ES-I3 (cell line): ENCODE measurements at regions not wholly inside any gene's neighbourhood (a gene's known extent, or its start where the extent isn't known, plus 50 kb on each side); places are given as distances from the start of the nearest gene placed in this dataset.

Experiments used
- H3K36me3 ChIP-seq: 2 replicates; pipeline ENCODE4 v1.6.1; 2013; ENCODE audit warnings: mild to moderate bottlenecking, low read length, control low read depth, moderate library complexity; ENCODE audit not compliant: insufficient read depth
- H3K4me1 ChIP-seq: 2 replicates; pipeline ENCODE4 v1.6.1; 2013; ENCODE audit warnings: mild to moderate bottlenecking, control low read depth, low read length; ENCODE audit not compliant: insufficient read depth
- H3K9ac ChIP-seq: 2 replicates; pipeline ENCODE4 v1.6.1; 2013; ENCODE audit warnings: low read depth, mild to moderate bottlenecking, low read length, moderate library complexity
- H3K9me3 ChIP-seq: 2 replicates; pipeline ENCODE4 v1.6.1; 2013; ENCODE audit warnings: mild to moderate bottlenecking, low read length, moderate library complexity; ENCODE audit not compliant: control insufficient read depth, insufficient read depth

DNA sequence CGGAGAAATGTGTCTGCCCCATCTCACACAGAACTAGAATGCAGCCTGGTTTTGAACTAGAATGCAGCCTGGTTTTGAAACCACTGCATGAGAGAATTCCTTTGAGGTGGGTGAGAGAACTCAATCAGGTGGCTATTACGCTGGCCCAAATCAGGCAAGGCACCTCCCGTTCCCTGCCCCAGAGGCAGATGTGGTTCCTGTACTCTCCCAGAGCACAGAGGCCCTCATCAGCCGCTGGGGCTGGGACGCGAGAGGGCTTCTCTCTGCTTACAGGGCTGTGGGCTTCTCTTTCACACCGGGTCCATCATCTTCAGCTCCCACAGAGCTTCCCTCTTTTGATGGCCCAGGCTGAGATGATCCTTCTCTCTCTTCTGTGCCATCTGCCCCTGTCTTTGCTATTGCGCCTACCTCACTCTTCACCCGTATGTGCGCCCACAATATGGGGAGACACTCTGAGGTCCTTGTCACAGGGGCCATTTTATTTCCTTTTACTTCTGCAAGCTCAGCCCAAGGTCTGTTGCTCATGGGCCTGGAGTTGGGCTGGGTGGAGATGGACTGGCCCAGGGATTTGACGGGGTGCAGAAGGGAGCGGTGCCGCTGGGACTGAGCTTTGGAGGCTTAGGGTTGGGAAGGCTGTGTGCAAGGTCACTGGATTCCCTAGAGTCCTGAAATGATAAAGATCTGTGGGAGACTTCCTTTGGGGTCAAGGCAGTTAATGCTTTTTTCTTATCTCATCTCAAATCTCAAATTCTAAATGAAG, 84.4 kb upstream of the HS6ST1 start:
- H3K36me3 ChIP-seq: no peaks in the 10 kb centered on the region
- no peak overlapping the region for H3K9ac ChIP-seq
- H3K4me1 ChIP-seq: peaks cover 13% of the 10 kb centered on the region
- H3K9me3 ChIP-seq: no peaks in the 10 kb centered on the region; the same call in 1 of the 2 replicates

DNA sequence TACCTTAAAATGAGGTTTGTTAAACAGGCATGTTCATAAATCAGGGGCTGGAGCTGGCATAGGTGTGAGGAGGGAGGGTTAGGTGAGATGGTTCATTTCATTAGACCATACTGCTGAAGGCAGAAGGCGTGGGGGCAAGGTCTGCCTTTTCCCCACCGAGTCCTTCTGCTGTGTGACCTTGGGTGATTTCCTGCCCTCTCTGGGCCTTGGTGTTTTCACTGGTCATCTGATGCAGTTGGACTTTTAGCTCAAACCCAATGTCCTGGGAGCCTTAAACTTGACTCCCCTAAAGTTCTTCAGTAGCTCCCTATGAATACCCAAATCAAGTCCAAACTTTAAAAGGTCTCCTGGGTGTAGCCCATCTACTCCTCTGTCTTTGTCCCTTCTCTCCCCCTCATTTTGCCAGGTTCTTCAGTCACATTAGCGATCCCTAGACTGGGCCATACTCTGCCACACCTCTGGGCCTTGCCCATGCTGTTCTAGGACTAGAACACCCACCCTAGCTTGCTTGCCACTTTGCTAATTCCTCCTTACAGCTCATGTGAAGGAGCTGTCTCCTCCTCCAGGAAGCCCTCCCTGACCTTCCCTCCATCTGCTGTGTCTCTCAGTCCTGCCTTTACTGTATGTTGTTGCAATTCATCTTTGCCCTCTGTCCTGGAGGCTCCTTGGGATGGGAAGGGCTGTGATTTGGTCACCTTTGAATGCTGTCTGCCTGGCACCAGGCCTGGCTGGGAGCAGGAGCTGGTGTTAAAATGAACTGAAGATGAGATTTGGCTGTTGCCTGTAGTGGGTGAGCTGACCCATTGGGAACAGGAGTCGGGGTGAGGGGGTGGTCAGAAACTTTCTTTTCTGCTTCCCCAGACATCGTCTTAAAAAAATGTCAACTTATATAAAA, 85.4 kb upstream of the HS6ST1 start:
- no peaks in the 10 kb centered on the region; the same call in 1 of the 2 replicates for H3K9me3 ChIP-seq
- H3K36me3 ChIP-seq: no peaks in the 10 kb centered on the region
- H3K4me1 ChIP-seq: peaks cover 18% of the 10 kb centered on the region
- no peak overlapping the region for H3K9ac ChIP-seq

DNA sequence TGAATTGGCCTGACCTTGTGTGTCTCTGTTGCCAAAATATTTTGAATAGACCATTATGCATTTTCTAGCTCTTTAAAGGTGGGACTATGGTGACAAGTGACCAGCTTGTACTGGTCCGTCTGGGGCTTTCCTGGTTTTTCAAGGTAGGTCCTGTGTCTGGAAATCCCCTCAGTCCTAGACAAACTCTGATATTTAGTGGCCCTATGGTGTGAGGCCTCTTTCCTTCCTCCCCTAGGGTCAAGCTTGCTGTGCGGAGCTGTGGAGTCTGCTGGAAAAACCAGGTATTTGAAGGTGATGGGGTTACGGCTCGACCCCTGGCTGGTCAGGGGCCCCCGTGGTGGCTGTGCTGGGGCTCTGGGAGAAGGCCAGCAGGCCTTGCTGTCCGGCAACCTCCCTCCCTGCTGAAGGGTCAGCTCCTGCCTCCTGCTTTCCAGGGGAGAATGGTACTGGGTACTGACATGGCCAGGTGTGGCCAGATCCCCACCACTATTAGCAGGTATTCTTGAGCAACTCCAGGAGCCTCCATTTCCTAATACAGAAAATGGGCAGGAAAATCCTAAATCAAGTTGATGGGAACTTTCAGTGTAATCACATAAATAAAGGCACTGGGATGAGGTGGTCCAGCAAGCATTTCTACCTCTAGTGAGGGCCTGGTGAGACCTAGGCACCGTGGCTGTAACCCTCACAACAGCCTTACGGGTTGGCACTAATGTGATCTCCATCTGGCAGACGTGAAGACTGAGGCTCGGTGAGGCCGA, 86.2 kb upstream of the HS6ST1 start:
- H3K36me3 ChIP-seq: no peaks in the 10 kb centered on the region
- H3K9ac ChIP-seq: no peak overlapping the region
- no peaks in the 10 kb centered on the region; the same call in 1 of the 2 replicates for H3K9me3 ChIP-seq
- H3K4me1 ChIP-seq: peaks cover 18% of the 10 kb centered on the region

DNA sequence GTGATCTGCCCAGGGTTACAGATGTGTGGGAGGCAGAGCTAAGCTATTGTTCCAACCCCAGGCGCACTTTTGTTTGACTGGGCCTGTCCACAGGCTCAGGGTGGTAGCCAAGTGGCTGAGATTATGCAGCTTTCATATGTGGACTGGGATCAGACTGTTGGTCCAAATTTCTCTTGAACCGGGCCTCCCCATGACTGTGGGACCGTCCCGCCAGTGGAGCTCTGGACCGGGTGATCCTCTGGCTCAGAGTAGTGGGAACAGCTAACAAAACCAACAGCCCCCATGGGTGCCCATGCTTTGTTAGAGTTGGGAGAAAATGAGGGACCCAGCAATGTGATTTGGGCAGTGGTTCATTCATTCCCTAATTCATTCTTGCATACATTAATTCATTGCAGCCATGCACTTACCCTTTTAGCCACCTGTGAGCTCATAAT, 86.8 kb upstream of the HS6ST1 start:
- Histone ChIP-seq H3K9me3 (no peaks in the 10 kb centered on the region; the same call in 1 of the 2 replicates), H3K4me1 (peaks cover 18% of the 10 kb centered on the region), H3K36me3 (no peaks in the 10 kb centered on the region), H3K9ac (no peak overlapping the region)

DNA sequence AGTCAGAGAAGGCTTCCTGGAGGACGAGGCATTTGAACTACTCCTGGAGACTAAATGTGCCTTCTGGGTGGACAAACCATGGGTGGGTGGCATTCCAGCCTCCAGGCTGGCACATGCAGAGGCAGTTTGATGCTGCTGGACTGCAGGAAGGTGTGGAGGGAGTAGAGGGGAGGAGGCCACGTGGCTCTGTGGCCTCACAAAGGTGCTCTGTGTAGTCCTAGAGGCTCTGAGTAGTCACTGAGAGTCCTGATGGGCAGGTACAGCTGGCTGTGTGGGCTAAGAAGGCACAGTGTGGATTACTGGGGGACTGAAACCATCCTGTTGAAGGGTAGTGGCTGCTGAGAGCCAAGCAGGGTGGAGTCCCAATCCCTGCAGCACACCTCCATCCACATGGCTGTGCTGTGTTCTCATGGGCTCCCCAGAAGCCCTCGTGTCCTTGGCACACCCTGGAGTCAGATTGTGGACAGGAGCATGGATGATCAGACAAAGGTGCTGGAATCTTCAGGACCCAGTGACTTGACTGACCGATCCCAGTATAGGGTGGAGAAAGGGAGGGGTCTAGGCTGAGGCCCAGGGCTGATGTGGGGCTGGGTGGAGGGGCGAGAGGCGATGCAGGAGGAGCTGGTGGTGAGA, 87.4 kb upstream of the HS6ST1 start:
- Histone ChIP-seq H3K4me1 (peaks cover 18% of the 10 kb centered on the region), H3K9me3 (no peaks in the 10 kb centered on the region), H3K36me3 (no peaks in the 10 kb centered on the region), H3K9ac (no peak overlapping the region)

DNA sequence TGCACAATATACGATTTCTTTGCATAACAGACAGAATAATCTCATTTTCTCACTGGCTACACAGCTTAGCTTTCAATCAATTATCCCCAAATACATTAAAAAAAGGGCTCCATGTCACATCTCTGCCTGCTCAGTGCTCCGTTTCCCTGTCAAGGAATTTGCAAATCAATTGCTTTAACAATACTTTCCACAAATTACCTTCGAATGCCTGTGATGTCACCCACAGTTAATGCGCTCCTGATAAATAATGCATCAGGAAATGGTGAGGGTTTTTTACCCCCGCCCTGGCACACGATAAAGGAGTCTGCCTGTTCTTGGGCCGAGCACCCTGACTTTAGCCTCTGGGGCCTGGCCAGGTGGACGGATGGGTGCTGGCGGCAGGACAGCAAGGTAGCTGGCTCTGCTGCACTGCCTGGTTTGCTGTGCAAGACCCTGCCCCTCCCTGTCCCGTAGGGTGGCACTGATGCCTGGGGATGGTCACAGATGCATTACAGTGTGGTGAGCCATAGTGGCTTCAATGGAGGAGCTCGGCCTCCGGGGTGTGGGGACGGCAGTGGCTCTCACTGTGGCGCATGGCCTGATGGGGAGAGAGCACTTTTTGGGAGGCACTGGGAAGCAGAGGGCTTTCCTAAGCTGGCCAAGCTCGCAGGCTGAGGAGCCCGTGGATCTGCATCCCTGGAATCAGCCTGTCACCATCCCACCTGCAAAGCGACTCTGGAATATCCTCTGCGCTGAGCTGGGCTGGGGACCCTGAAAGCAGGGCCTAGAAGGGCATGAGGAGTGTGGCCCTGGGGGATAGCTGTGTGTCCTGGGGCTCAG, 88.3 kb upstream of the HS6ST1 start:
- Histone ChIP-seq H3K9me3 (no peaks in the 10 kb centered on the region), H3K36me3 (no peaks in the 10 kb centered on the region), H3K9ac (no peak overlapping the region), H3K4me1 (peaks cover 18% of the 10 kb centered on the region)

DNA sequence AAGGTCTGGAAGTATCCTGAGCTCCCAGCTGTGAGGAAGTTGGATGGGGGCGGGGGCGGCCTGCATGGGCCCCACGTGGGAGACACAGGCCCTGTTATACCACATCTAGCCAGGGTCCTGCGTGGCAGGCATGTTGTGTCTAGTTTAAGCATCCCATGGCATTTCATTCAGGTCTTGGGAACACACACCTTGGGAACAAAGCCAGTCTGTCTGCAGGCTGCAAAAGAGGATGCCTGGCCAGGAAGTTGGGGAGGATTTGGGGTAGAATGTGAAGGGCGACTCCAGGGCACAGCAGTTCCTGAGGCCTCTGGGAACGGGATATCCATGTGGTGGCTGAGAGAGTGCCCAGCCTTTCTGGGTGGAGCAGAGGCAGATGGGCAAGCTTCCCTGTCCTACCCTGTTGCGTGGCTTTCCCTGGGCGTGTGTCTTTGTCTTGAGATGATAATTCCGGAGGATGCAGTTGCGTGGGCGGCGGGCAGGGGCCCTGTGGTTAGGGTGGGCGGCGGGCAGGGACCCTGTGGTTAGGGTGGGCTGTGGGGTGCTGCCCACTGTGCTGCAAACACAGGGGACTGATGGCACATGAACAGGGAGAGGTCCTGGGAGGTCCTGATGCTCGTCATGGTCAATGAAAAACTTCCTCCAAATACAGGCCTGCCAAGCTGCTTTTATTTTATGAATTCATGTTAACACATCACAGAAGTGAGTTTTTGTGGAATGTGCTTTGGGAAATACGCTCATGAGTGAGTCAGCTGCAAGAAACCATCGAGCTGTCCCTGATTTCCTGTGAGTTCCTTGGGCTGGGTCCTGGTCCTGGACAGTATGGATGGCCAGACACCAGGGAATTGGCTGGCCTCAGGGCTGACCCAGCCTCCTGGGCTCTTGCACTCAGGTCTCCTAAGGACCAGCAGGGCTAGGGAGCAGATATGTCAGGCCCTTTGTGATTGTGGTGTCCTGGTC, 90.0 kb upstream of the HS6ST1 start:
- H3K36me3 ChIP-seq: no peaks in the 10 kb centered on the region
- H3K9ac ChIP-seq: no peak overlapping the region
- H3K4me1 ChIP-seq: peaks cover 18% of the 10 kb centered on the region
- H3K9me3 ChIP-seq: no peaks in the 10 kb centered on the region

DNA sequence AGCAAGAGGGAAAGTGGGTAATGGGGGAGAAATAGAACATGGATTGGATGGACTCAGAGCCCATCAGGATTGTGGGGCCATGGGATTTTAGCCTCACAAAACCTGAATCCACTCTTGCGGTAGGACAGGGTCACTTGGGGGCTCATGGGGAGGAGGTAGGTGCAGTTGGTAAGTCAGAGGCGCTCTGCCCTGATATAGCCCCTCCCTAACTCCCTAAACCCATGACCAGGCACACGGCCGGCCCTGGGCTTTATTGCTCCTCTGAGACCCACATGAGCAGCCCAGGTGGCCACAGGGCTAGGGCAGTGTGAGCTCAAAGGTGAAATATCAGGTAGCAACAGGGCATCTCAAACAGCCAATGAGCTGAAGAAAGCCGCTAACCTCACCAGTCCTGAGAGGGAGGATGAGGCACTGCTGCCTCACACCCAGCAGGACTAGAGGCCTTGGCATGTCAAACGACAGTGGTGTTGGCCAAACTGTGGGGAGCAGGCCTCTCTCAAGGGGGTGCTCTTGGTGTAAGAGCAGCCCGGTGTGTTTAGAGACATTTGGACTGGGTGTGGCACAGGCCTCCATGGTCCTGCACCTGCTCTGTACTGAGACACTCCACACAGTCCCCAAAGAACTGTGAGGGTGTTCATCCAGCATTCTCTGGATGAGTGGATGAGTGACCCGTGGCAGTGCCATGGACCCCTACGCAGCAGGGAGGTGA, 90.8 kb upstream of the HS6ST1 start:
- no peaks in the 10 kb centered on the region for H3K36me3 ChIP-seq
- peaks cover 18% of the 10 kb centered on the region for H3K4me1 ChIP-seq
- no peak overlapping the region for H3K9ac ChIP-seq
- no peaks in the 10 kb centered on the region for H3K9me3 ChIP-seq

DNA sequence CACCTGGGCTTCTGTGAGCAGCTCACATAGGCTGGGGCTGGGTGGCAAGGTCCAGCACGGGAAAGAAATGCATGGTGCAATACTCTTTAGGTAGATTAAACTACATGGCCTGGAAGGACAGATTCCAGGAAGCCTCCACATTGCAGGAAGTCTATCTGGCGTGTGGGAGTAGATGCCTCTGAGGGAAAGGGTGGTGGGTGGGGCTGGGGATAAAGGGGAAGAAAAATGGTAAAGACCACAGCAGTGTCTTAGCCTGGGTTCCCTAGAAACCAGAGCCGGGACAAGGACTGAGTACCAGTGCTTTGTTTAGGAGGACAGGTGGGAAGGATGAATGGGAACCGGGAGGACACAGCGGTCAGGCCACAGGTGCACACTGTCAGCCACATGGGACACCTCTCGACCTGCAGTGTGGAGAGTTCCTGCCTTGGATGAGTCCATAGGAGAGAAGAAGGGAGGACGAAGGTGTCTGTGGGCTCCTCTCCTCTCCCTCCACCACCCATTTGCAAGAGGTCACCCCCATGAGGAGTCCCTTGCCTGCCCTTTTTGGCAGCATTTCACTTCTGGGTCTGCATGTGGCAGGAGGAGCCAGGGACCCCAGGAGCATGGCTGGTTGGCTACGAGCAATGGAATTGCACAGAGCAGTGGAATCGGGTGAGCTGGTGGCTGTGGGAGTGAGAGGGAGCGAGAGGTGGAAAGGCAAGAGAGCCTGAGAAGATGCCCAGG, 91.5 kb upstream of the HS6ST1 start:
- Histone ChIP-seq H3K36me3 (no peaks in the 10 kb centered on the region), H3K9ac (no peak overlapping the region), H3K4me1 (peaks cover 18% of the 10 kb centered on the region), H3K9me3 (no peaks in the 10 kb centered on the region)

DNA sequence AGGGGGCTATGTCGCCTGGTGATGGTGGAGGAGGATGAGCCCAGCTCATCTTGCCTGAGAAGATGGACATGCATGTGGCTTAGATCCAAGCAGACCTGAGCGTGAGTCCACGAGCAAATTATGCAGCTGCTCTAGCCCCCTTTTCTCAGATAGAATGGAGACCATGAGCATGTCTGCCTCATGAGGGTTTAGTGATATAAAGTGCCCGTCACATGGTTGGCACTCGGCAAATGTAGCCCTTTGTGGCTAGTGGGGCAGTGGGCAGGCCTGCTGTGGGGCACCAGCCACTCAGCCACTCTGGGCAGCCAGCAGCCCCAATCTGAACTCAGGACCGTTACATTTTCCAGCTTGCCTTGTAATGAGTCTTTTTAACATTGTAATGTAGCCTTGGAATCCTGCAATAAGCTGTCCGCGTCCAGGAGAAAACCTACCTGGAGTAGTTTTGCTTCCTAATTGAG, 92.1 kb upstream of the HS6ST1 start:
- Histone ChIP-seq H3K36me3 (no peaks in the 10 kb centered on the region), H3K4me1 (peaks cover 18% of the 10 kb centered on the region), H3K9me3 (no peaks in the 10 kb centered on the region)

DNA sequence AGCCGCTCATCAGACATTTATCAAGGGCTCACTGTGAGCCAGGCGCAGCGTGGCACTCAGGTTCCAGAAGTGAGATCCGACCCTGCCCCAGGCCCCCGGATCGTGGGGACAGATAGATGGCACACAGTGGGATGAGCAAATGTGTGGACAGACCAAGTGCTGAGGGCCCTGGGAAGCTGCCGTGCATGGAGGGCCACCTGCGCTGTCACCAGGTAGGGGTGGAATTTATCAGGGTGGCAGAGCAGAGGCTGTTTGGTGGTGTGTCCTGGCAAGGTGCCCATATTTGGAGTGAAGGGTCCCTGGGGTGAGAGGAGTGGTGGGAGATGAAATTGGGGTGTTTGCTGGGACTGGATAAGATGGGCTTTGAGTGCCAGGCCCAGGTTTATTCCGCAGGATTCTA, 92.8 kb upstream of the HS6ST1 start:
- H3K9ac ChIP-seq: no peak overlapping the region
- H3K4me1 ChIP-seq: peaks cover 13% of the 10 kb centered on the region
- no peaks in the 10 kb centered on the region; the same call in 1 of the 2 replicates for H3K9me3 ChIP-seq
- H3K36me3 ChIP-seq: no peaks in the 10 kb centered on the region

More for the DNA sequence above, 92.1 kb upstream of the HS6ST1 start:
- H3K9ac ChIP-seq: no peak overlapping the region
